Kidney epithelial cell (primary cell): ENCODE measurements at regions not wholly inside any gene's neighbourhood (a gene's known extent, or its start where the extent isn't known, plus 50 kb on each side); places are given as distances from the start of the nearest gene placed in this dataset.

Experiments
- DNase-seq: peaks from one replicate; pipeline ENCODE4 v3.0.0-alpha.2; 2010; ENCODE audit warnings: low read depth
- H3K27me3 ChIP-seq: 2 replicates; pipeline ENCODE4 v1.6.0; 2011; ENCODE audit warnings: low read length; ENCODE audit not compliant: control insufficient read depth, insufficient read depth
- H3K36me3 ChIP-seq: 2 replicates; pipeline ENCODE4 v1.5.1; 2011; ENCODE audit warnings: low read length; ENCODE audit not compliant: control insufficient read depth, insufficient read depth
- H3K4me3 ChIP-seq: 2 replicates; pipeline ENCODE4 v1.5.1; 2011; ENCODE audit warnings: low read depth, mild to moderate bottlenecking, control low read depth, low read length
- TF ChIP-seq, protein P1 (sequence below): IDR thresholded peaks from 2 replicates; pipeline ENCODE4 v1.5.1; 2011; ENCODE audit warnings: mild to moderate bottlenecking, moderate library complexity, low read length, control low read depth, inconsistent platforms; ENCODE audit not compliant: insufficient read depth, poor library complexity, severe bottlenecking

DNA sequence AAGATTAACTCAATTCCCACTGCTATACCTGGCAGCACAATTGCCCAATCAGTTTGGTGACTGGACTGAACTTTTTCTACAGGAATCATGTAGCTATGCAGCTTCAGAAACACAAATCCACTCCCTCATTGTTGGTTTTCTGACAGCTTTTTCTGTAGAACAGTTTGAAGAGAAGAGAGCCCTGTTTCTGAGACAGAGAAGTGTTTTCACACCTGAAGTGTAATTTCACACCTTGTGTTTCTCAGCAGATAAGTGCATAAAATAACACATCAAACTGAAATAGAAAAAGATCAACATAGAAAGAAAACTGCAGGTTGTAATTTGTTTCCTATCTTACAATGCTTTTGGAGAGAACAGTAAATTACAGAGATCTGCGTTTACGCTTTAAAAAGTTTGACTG, 335.6 kb downstream of the SNAPC1 start:
- DNase-seq: no peak
- TF ChIP-seq, protein P1, sequence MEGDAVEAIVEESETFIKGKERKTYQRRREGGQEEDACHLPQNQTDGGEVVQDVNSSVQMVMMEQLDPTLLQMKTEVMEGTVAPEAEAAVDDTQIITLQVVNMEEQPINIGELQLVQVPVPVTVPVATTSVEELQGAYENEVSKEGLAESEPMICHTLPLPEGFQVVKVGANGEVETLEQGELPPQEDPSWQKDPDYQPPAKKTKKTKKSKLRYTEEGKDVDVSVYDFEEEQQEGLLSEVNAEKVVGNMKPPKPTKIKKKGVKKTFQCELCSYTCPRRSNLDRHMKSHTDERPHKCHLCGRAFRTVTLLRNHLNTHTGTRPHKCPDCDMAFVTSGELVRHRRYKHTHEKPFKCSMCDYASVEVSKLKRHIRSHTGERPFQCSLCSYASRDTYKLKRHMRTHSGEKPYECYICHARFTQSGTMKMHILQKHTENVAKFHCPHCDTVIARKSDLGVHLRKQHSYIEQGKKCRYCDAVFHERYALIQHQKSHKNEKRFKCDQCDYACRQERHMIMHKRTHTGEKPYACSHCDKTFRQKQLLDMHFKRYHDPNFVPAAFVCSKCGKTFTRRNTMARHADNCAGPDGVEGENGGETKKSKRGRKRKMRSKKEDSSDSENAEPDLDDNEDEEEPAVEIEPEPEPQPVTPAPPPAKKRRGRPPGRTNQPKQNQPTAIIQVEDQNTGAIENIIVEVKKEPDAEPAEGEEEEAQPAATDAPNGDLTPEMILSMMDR: no peak
- H3K27me3 ChIP-seq: no peaks in the 10 kb centered on the region
- H3K36me3 ChIP-seq: no peaks in the 10 kb centered on the region
- no peak overlapping the region for H3K4me3 ChIP-seq

DNA sequence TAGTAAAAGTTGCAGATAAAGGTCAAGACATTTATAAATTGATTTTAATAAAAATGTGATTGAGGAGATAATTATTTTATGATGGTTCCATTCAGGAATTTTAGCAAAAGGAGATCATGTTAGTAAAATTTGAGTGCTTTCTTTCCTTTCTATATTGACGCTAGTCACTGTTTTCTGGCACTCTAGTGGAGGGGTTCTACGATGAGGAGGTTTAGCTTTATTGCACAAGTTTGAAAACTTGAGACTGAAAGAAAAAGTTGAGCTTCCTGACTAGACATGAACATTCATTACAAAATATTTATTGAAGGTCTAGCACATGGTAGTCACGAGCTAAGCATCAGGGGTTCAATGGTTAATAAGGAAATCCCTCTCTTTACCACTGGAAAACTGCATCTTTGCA, 336.1 kb downstream of the SNAPC1 start:
- H3K36me3 ChIP-seq: no peaks in the 10 kb centered on the region
- TF ChIP-seq, protein P1: no peak
- no peaks in the 10 kb centered on the region for H3K27me3 ChIP-seq
- no peak for DNase-seq
- no peak overlapping the region for H3K4me3 ChIP-seq

DNA sequence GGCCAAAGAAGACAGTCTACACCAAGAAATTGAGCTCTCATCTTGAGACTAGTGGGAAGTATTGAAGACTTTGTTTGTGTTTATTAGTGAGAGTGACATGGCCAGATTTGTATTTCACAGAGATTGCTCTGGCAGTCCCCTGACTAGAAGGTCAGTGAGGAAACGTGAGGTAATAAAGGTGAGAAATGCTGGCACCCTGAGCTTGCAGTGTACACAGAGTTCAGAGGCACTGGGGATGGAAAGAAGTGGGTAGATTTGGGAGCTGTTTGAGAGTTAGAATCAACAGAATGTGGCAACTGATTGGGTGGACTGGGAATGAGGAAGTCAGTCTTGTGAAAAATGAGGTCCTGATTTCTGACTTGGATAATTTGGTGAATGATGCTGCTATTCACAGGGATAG, 336.9 kb downstream of the SNAPC1 start:
- H3K36me3 ChIP-seq: no peaks in the 10 kb centered on the region
- no peak overlapping the region for H3K4me3 ChIP-seq
- TF ChIP-seq, protein P1: no peak
- no peak for DNase-seq
- H3K27me3 ChIP-seq: no peaks in the 10 kb centered on the region

DNA sequence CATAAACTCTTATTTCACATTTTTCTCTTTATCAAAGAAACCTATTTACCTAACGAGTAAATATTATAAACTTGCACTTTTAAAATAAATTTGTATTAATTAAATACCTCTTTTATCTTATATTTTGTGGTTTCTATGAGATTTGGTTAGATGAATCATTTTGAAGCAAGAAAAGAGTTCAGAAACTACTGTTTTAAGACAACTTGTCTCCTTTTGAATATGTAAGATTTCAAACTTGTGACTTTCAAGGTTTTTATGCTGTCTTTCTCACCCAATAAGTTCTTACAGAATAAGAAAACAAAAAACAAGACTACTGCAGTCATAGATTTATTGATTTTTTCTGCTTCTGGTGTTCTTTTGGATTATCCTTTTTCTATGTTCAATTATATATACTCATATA, 339.0 kb downstream of the SNAPC1 start:
- Histone ChIP-seq H3K4me3 (no peak overlapping the region), H3K36me3 (no peaks in the 10 kb centered on the region), H3K27me3 (no peaks in the 10 kb centered on the region)
- DNase-seq: no peak
- TF ChIP-seq, protein P1: no peak

DNA sequence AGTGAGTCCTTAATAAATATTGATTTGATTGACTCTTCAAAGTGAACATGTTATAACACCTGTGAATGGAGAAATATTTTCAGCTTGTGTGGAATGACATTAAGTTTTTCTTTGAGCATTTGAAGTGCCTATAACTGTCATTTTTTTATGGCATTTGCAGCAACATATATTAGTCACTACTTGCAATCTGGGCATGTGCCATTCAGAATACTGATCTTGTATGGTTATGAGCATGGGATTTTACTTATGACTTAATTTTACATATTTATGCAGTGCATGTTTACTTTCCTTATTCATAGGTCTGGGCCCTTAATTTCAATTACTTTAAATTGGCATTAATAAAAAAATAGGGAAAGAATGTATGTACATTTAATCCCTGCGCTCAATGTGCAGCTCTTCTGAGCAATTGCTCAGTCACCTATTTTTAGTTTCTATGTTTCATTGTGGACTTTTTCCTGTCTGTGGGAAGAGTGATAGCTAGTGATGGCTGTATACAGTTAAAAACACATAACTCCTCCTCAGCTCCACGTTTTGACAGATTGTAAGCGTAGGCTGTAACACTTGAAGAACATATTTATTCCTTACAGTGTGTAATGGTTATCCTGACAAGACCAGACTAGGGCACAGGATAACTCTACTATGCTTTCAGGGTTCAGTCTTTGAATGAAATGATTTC, 339.6 kb downstream of the SNAPC1 start:
- H3K36me3 ChIP-seq: no peaks in the 10 kb centered on the region
- no peaks in the 10 kb centered on the region for H3K27me3 ChIP-seq
- DNase-seq: no peak
- TF ChIP-seq, protein P1: no peak
- H3K4me3 ChIP-seq: no peak overlapping the region

DNA sequence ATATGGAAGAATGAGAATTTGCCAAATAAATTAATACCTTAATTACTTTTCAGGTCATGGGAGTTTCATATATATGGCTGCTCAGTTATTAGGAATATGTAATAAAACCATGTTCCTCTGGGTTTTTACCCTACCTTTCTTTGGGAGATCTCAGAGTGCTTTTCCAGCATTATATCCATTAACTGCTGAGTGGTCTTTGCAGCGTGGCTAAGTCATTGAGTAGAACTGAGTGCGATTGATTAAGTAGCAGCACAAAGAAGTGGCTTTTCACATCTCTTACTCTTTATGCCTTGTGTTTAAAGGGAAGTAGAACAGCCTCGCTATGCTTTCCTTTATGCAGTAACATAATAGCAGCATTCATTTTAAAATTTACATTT, 340.1 kb downstream of the SNAPC1 start:
- H3K4me3 ChIP-seq: no peak overlapping the region
- no peaks in the 10 kb centered on the region for H3K27me3 ChIP-seq
- no peak for DNase-seq
- TF ChIP-seq, protein P1: no peak
- no peaks in the 10 kb centered on the region for H3K36me3 ChIP-seq
